HG03432 (cell line): ENCODE measurements at regions not wholly inside any gene's neighbourhood (a gene's known extent, or its start where the extent isn't known, plus 50 kb on each side); places are given as distances from the start of the nearest gene placed in this dataset.

Experiments used
- ATAC-seq: cut with Tn5 transposase; IDR thresholded peaks from one replicate; pipeline ENCODE4 v1.9.1; 2021; ENCODE audit warnings: mild to moderate bottlenecking, moderate library complexity; ENCODE audit not compliant: unreplicated experiment

DNA sequence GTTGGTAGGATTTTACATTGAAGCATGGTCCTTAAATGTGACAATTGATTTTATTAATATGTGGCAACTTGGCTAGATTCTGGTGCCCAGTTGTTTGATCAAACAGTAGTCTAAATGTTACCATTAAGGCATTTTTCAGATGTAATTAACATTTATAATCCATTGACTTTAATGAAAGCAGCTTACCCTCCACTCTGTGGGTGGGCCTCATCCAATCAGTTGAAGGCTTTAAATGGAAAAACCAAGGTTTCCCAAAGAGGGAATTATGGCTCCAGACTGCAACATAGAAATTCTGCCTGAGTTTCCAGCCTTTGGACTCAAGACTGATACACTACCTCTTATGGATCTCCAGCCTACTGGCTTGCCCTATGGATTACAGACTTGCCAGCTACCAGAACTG is 1153.2 kb downstream of the BCL11B start:
- no peak for ATAC-seq

GRCh38 chr14:98119739-98120138 is 1152.3 kb downstream of the BCL11B start:
- ATAC-seq, result no peak

GRCh38 chr14:98120831-98121464 is 1151.0 kb downstream of the BCL11B start:
- no peak for ATAC-seq

DNA sequence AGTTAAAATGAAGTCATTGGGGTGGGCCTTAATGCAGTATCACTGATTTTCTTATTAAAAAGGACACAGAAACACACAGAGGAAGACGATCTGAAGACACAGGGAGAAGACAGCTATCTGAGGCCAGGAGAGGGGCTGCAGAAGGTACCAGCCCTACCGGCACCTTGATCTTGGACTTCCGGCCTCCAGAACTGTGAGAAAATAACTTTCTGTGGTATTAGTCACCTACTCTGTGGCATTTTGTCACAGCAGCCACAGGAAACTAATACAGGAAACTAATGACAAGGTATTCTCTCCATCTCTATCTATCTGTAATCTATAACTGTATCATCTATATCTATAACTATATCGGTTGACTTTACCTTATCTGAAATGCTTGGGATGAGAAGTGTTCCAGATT is 1149.5 kb downstream of the BCL11B start:
- ATAC-seq, result no peak

DNA sequence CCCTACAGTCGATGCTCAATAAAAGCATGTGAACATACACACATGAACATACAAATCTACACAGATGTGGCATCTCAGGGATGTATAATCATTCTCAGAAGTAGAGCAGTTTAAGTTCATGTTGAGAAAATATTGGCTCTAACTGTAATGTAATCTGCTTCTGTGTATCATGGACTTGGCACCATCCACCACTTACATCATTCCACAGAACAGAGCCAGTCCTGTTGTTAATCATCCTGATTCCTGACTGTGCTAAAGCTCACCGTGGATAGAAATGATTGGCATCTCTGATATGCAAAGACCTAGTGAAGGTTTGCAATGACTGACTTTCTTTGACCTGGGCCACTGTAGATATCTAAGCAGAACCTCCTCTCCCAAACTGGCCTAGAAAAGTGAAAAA is 1141.3 kb downstream of the BCL11B start:
- no peak for ATAC-seq

- ATAC-seq, result no peak
These were observed 1140.6 kb downstream of the BCL11B start for GRCh38 chr14:98131406-98131805.

DNA sequence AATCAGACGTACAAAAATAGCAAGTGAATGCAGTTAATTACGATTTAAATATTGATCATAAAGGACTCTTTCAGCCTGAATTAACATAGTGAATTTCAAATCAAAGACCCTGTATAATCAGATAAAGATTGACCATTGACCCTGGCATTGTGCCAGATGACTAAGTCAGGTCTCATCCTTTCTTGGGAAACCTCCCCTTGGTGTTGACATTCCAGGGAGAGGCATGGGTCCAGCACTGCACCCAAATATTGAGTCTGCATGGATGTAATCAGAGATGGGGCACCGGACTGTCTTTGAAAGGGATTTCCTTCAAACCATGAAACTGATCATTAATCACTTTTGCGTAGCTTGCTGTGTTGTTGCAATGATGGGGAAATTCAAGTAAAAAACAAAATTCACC is 1138.2 kb downstream of the BCL11B start:
- no peak for ATAC-seq

GRCh38 chr14:98136012-98136789 is 1135.8 kb downstream of the BCL11B start:
- ATAC-seq, result no peak

DNA sequence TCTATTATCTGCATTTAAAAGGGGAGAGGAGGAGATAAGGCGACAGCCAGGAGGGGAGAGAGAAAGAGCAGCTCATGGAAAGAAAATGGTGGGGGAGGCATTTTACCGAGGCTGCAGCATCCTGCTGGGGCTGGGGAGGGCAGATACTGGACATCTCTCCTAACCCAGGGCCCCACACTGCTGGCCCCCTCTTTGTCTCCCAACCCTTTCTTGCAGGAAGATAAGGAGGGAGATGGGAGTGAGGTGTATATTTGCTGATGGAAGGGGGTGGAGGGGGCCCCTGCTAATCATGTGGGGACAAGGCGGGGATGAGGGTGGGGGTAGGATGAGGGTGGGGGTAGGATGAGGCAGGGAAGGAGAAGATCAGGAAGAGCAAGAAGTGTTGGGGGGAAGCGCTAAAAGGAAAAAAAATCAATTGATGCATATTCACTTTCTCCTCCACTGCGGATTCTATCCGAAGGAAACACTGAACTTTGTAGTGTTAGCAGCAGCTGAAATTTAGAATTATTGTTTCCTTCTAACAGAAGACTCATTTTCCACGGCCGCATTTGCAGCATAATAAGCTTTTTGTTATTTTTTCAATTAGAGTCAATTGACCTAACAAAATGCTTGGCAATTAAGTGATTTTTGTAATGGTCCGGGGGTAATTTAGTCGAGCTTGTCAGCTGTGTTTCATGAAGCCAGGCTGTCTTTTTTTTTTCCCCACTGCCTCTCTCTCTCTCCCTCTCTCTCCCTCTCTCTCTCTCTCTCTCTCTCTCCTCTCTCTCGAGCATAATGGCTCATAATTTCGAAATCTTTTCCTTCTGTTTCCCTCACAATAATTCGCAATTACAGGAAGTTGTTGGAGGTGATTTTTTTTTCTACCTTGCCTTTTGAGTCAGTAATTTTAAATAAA is 1134.6 kb downstream of the BCL11B start:
- ATAC-seq, result no peak

DNA sequence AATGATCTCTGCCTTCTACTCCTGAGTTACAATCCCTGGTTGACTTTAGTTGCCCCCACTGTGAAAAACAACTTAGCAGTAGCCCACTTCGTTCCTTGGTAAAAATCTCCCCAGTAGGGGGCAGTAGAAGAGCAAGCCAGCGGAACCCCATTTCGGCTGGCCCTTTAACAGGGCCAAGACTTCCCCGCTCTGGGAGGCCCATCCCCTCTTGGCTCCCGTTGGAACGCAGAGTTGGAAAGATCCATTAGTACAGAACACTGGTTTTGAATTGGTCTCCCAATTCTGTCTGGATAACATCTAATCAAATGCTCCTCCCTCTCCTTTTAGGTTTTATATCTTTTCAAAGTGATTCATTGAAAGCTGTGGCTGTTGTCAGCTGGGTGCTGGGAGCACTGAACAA is 1133.3 kb downstream of the BCL11B start:
- ATAC-seq, result no peak

DNA sequence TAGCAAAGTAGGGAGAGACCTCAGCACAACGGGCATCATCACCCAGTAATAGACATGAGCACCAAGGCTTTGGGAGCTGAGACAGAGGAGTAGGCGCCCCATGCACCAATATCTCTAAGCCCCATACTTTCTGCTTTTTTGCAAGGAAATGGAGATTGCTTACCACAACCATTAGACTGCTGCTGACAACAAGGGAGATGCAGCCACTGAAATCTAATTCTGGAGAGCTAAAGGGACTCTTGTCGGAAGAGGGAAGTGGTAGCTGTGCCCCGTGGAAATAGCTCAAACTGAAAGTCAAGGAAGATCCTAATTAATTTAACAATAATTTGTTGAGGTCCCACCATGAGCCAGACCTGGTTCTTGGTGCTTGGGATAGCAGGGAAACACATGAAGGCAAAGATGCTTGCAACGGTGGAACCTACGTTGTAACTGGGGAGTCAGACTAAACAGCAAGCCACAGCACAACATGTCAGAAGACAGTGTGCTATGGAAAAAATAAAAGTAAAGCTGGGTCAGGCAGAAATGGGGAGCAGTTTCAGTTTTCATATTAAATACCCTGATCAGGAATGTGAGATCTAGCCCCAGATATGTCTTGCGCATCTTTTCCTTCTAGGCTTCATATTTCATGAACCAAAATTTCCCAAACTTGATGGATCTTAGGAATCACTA is 1131.0 kb downstream of the BCL11B start:
- no peak for ATAC-seq

DNA sequence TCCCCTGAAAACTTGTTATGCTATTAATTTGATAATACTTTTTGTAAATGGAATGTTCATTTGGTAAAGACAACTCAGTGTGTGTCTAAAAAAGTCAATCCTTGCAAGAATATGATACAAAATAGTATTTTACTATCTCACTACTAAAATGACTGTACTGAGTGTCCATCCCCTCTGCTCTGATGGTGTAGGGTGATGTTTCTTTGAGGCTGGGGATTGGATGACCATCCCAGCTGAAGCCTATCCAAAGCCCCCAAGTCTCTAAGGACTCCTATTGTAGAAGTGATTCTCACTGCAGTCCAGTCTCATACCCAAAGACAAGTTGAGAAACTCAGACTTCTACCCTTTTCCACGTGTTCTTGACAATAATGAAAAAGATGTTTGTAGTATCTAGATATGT is 1128.4 kb downstream of the BCL11B start:
- ATAC-seq, result no peak

- ATAC-seq, result no peak
These were observed 1127.0 kb downstream of the BCL11B start for GRCh38 chr14:98144964-98145363.

GRCh38 chr14:98146416-98146815 is 1125.6 kb downstream of the BCL11B start:
- no peak for ATAC-seq

- ATAC-seq, result no peak
These were observed 1117.7 kb downstream of the BCL11B start for GRCh38 chr14:98154254-98154653.

DNA sequence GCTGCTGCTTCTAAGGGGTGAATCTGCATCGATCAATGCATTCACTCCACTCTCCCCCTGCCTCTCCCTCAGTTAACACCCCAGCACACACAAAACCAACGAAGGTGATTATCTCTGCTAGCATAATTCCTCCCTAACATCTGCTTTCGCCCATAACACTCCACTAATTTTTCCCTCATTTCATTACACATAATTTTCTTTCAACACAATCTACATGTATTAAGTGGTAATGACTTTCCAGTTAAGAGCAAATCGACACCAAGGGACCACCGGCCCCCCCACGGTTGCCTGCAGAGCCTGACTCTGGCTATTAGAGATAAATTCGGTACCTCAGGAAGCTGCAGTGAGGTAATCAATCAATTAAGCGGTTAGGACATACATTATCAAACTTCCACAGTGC is 1115.6 kb downstream of the BCL11B start:
- ATAC-seq, result no peak

DNA sequence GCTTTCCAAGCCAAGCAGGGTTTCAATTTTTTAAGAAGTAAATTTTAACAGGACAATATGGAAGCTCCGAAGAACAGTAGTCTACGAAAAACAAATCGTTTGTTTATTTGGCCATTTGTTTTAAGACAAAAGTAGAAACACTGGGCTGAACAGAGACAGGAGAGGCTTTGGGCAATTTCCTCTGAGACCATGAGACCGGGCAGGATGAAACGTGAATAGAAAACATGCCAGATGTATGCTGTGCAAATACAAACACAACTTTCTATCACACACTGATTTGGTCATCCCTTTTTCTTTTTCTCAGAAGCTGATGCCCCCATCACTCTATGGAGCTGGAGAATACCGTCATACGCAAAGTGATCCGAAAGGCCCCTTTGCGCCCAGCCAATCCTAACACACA is 1111.1 kb downstream of the BCL11B start:
- no peak for ATAC-seq

- no peak for ATAC-seq
These were observed 1110.6 kb downstream of the BCL11B start for GRCh38 chr14:98161356-98161755.

DNA sequence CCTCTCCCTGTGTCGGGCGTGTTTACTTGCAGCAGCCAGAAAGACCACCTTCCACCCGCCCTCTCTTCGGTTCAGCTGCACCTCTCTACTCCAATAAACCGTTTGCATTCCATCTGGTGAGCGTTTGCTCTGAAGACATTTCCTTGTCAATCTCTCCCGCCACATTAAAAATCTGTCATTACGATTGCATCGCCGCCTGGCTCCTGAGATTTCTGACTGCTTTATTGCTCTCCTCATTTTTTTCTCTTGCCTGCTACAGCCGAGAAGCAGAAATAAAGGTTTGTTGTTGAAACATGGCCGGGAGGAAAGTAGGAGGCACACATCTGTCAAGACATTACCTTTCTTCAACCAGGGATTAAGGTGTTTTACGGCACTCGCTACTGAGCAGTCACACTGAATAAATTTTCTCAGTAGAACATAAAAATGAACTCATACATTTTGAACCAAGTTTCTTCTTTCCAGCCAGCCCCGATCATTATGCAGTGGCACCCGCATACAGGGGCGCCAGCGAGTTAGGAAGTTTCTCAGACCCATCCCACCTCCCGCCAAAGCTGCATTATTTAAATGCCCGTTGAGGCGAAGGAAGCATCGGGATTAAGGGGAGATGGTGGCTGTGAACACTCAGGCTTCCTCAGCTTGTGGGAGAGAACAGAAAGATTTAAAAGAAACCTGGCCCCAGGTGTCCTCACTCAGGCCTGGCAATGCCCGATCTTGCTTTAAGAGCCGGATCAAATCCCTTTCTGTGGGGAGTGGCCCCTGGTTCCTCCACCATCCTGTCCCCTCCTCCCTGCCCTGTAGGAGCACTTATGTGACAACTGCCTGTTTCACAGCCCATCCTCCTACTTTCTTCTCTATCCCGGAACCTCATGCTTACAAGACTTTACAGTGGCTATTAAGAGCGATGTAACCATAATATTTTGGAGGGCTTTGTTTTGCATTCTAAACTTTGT is 1108.9 kb downstream of the BCL11B start:
- no peak for ATAC-seq

- ATAC-seq, result no peak
These were observed 1108.1 kb downstream of the BCL11B start for GRCh38 chr14:98163873-98164272.
